Stimulated activated CD8-positive, alpha-beta memory T cell treated with anti-CD3 and anti-CD28 coated beads, Interleukin-15, amount 100 ng/mL, for 1 hour (primary cell): ENCODE measurements at regions not wholly inside any gene's neighbourhood (a gene's known extent, or its start where the extent isn't known, plus 50 kb on each side); places are given as distances from the start of the nearest gene placed in this dataset.
"Not testable (repeated sequence)": the region's sequence is repeated elsewhere in the genome, so short reads cannot be mapped to it uniquely, and the experiment has no call there.

Source experiments
- DNase-seq: peaks from one replicate; pipeline ENCODE4 v3.0.0-alpha.2; 2020; ENCODE audit warnings: low read depth

GRCh38 chr14:105857826-105858675, 331.7 kb downstream of the TMEM121 start:
- no peak for DNase-seq

- no peak for DNase-seq
Observed at GRCh38 chr14:105858676-105859025, 332.3 kb downstream of the TMEM121 start.

DNA sequence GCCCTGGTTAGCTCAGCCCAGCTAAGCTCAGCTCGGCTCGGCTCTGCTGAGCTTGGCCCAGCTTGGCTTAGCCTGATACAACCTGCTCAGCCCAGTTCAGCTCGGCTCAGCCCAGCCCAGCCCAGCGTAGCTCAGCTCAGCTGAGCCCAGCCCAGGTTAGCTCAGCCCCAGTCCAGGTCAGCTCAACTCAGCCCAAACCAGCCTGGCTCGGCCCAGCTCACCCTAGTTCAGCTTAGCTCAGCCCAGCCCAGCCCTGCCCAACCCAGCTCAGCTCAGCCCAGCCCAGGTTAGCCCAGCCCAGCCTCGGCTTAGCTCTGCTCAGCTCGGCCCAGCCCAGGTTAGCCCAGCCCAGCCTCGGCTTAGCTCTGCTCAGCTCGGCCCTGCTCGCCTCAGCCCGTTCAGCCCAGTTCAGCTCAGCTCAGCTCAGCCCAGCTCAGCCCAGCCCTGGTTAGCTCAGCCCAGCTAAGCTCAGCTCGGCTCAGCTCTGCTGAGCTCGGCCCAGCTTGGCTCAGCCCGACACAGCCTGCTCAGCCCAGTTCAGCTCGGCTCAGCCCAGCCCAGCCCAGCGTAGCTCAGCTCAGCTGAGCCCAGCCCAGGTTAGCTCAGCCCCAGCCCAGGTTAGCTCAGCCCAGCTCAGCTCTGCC, 332.8 kb downstream of the TMEM121 start:
- DNase-seq = not testable (repeated sequence)

- DNase-seq = no peak
Observed at GRCh38 chr14:105859717-105860614, 333.6 kb downstream of the TMEM121 start.

GRCh38 chr14:105860615-105861580, 334.5 kb downstream of the TMEM121 start:
- DNase-seq = no peak

GRCh38 chr14:105861985-105862465, 335.6 kb downstream of the TMEM121 start:
- DNase-seq = no peak

- no peak for DNase-seq
Observed at GRCh38 chr14:105862581-105863239, 336.3 kb downstream of the TMEM121 start.

DNA sequence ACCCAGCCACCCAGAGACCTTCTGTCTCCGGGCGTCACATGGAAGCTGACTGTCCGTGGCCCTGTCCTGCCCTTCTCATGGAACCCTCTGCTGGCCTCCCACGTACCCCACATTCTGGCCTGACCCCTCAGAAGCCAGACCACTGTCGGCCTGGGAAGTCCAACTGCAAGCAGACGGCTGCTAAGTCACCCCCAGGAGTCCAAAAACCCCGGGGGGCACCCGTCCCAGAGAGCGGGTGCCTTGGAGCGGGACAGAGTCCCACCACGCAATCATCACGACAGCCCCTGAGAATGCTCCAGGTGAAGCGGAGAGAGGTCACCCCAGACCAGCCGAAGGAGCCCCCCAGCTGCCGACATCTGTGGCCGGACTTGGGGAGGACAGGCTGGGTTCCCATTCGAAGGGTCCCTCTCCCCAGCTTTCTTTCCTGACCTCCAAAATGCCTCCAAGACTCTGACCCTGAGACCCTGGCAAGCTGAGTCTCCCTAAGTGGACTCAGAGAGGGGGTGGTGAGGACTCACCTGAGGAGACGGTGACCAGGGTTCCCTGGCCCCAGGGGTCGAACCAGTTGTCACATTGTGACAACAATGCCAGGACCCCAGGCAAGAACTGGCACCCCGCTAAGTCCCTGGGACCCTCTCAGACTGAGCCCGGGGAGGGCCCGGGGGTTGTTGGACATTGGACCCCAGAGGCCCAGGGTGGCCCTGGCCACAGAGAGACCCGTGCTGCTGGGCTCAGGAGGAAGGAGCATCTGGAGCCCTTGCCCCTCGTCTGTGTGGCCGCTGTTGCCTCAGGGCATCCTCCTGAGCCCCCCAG, 337.1 kb downstream of the TMEM121 start:
- no peak for DNase-seq

DNA sequence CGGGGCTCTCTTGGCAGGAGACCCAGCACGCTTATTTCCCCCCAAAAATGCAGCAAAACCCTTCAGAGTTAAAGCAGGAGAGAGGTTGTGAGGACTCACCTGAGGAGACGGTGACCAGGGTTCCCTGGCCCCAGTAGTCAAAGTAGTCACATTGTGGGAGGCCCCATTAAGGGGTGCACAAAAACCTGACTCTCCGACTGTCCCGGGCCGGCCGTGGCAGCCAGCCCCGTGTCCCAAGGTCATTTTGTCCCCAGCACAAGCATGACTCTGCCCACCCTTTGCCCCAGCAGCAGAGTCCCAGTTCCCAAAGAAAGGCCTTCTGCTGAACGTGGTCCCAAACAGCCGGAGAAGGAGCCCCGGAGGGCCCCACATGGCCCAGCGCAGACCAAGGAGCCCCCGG, 337.7 kb downstream of the TMEM121 start:
- DNase-seq = no peak

- DNase-seq = no peak
Observed at GRCh38 chr14:105864651-105865265, 338.4 kb downstream of the TMEM121 start.

DNA sequence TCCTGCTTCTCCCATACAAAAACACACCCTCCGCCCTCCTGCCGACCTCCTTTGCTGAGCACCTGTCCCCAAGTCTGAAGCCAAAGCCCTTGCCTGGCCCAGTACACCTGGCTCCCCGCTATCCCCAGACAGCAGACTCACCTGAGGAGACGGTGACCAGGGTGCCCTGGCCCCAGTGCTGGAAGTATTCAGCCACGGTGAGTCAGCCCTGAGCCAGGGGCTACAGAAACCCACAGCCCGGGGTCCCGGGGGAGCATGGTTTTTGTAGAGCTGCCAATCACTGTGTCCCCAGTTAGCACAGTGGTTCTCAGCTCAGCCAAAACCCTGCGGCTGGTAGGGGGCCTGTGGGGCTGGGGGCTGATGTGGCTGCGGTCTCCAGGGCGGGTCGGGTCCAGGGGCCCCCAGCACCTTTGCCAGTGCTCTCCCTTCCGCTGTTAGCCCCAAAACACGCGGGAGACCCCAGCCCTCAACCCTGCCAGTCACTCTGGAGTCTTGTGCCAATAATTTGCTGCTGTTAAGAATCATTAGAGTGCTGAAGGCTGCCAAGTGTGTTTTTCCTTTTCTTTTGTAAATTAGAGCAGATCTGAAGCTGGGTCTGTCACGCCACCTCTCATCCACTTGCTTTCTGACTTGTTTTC, 339.0 kb downstream of the TMEM121 start:
- DNase-seq = no peak

DNA sequence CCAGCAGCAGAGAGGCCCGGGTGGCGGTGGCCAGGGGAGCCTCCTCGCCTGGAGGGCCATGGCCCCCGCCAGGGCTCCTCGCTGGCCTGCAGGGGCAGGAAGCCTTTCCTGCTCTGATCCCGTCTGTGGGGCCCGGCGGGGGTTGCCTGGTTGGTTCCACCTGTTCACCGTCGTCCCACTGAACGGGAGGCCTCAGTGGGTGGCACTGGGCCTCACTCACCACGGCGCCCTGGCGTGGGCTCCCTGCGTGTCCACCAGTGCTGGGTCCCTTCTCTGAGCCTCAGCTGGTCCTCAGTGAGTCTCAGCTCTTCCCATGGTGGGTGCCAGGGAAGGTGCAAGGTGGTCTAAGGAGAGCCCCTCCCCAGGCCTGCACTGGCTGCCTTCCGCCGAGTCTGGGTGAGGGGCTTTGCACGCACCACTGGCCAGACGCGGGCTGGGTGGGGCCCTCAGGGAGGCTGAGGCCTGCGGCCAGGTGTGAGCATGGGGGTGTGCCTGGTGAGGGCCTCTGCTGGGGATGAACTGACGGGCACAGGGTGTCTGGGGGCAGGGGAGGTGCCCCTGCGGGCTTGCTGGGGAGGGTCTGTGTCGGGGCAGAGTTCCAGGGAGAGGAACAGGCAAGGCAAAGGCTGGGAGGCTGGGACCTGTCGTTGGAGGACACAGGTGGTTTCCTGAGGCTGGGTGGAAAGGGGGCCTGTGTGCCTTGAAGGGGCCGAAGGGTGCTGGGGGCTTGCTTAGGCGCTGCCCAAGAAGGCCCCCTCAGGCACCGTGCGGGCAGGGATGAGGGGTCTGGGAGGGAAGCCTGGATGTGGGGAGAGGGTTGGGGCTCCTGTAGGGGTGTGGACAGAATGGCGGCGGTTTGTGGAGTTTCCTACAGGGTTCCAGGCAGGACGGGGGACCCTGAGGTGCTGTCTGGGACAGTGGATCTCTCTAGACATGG, 339.8 kb downstream of the TMEM121 start:
- no peak for DNase-seq

- no peak for DNase-seq
Observed at GRCh38 chr14:105866841-105867321, 340.5 kb downstream of the TMEM121 start.

GRCh38 chr14:105867961-105868599, 341.7 kb downstream of the TMEM121 start:
- DNase-seq = no peak

DNA sequence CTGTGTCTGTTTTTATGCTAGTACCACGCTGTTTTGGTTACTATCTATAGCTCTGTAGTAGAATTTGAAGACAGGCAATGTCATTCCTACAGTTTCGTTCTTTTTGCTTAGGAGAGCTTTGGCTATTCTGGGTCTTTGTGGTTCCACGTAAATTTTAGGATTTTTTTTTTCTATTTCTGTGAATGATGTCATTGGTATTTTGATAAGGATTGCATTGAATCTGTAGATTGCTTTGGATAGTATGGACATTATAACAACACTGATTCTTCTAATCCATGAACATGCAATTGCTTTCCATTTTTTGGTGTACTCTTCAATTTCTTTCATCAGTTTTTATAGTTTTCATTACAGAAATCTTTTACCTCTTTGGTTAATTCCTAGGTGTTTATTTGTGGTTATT, 345.2 kb downstream of the TMEM121 start:
- no peak for DNase-seq

DNA sequence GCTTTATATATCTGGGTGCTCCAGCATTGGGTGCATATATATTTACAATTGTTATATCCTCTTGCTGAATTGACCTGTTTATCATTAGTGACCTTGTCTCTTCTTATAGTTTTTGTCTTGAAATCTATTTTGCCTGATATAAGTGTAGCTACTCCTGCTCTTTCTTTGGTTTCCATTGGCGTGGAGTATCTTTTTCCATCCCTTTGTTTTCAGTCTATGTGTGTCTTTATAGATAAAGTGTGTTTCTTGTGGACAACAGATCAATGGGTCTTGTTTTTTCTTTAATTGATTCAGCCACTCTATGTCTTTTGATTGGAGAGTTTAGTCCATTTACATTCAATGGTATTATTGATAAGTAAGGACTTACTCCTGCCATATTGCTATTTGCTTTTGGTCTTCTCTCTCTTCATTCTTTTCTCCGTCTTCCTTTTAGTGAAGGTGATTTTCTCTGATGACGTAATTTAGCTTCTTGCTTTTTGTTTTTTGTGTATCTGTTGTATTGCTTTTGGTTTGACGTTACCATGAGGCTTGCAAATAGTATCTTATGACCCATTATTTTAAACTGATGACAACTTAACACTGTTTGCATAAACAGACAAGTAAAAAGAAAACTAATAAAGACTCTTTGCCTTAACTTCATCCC, 347.6 kb downstream of the TMEM121 start:
- no peak for DNase-seq

DNA sequence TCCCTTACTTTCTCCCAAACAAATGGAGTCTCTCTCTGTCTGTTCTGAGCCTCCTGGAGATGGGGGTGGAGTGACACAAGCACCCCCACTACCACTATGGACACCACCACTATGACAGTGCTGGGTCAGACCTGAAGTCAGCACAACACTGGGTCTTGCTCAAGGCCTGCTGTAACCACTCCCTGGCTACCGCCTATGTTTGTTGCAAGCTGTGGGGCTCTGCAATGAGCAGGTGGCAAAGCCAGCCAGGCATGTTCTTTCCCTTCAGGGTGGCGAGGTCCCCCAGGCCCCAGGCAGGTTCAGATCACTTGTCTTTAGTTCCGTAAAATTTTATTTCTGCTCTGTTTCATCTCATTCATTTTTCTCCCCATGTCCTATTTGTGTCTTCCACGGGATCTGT, 349.8 kb downstream of the TMEM121 start:
- no peak for DNase-seq
